C1 segment of cervical spinal cord (tissue), 14 donors: ENCODE measurements at regions not wholly inside any gene's neighbourhood (a gene's known extent, or its start where the extent isn't known, plus 50 kb on each side); places are given as distances from the start of the nearest gene placed in this dataset.

ENCODE experiments used
- DNase-seq, 14 donors: peaks; one replicate each; lab custom pipeline; 2025; lab: John Stamatoyannopoulos, UW

DNA sequence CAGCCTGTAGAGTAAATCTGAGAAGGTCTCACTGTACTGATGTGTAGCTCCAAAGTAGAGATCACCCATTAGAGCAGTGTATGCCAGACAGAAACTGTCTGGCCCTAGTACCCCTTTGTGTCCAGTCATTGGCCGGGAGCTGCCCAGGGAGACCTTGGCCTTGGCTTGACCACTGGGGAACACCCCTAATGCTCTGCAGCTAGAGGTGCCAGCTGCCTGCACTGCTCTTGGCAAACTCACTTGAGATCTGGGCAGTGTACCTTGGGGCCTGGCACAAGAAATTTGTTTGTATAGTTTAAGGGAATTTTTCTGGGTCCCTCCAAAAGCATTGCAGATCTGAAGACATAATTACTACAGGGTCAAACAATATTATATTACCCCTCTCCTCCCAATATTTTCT is 78.7 kb upstream of the MPHOSPH6 start:
- no peak for DNase-seq

DNA sequence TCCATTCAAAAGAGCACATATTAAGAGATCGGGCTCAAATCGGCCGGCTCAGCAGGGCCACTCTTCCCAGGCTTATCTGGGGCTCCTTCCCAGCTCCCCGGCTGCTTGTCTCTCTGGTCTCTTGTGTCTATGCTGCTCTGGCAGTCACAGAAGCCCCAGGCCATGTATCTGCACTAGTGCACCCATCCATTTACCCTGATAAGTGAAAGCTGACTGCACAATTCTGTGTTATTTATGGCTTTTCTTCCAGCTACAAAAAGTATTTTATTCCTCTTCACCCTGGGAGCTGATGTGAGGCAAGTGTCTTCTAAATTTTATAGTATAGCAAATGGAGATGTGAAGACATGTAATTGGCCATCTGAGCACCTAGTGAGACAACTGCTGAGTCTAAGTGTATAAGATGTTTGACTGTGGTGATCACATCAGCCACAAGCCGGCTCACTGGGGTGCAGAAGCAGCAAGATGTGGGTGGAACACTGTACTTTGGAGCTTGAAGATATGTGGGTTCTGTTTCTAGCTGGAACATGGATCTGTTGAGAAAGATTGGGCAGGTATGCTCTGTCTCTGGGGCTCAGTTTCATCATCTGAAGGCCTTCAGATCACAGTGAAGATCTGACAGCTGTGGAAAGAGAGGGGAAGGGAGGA is 78.1 kb upstream of the MPHOSPH6 start:
- DNase-seq, result no peak

DNA sequence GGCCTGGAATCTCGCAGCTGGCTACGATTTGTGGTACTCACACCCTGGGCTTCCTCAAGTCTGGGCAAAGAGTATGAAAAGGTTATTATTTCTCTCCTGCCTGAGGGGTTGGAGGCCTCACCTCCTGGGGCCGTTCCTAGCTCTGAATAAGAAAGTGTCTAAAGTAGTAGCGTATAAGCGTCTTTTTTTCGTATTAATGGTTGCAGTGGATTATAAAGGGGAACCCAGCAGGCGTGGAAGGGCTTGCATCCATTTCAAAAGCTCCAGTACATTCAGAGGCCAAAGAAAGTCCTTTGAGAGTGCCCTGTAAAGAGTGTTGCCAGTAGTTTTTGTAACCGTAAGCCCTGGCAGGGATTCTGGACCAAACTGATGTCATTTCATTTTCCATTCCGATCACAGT is 72.2 kb upstream of the MPHOSPH6 start:
- no peak for DNase-seq

DNA sequence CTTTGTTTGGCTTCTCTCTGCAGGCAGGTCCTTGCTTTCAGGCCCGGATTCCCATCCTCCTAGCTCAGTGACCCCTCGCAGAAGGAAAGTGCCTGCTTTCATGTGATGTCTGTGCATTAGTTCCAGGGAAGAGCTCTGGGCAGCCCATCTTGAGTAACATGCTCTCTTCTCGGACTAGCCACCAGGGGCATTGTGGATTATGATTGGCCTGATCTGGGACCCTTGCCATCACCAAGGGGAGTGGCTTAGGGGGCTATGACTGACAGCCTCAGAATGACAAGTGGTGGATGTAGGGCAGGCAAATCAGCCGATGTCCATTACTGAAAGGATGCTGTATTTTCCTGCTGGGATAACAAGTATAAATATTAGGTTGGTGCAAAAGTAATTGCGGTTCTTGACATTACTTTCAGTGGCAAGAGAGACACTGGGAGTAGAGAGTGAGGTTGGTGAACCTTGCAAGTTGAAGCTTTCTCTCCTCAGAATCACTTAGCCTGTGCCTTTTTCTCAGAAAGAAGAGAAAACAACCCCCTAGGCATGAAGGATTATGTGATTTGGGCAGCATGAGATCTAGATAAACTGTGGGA is 71.5 kb upstream of the MPHOSPH6 start:
- no peak for DNase-seq

DNA sequence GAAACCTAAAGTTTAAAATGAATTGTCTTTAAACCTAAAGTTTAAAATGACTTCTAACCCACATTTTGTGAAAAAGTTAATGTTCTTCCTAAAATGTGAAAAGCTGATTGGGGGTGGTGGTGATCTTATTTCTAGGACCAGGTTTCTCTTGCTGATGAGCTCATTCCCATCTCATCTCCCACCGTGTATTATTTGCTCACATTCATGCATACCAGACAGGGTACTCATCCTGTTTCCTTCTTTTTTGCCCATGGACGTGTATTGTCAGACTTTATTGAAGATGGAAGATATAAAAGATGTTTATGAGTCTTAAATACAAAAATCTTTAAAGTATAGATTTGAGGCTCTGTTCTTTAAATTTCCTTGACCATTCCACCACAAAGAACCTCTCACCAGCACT is 70.1 kb upstream of the MPHOSPH6 start:
- DNase-seq, result no peak

DNA sequence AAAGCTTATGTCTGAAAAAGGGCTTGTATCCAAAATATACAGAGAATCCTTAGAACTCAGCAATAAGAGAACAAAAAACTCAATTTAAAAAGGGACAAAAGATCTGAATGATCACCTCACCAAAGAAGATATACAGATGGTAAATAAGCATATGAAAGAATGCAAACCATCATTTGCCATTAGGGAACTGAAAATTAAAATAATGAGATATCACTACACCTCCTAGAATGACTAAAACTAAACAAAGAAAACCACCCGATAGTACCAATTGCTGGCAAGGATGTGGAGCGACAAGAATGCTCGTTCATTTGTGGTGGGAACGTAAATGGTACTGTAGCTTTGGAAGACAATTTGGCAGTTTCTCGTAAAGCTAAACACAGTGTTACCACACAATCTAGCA is 66.9 kb upstream of the MPHOSPH6 start:
- DNase-seq, result no peak

DNA sequence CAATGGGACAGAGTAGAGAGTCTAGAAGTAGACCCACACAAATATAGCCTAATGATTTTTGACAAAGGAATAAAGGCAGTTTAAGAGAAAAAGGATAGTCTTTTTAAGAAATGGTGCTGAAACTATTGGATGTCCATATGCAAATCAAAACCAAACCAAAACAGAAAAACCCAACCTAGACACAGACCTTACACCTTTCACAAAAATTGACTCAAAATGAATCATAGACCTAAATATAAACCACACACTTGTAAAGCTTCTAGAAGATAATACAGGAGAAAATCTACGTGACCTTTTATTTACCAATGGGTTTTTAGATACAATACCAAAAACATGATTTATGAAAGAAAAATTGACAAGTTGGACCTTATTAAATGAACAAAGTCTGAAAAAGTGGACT is 66.4 kb upstream of the MPHOSPH6 start:
- no peak for DNase-seq

DNA sequence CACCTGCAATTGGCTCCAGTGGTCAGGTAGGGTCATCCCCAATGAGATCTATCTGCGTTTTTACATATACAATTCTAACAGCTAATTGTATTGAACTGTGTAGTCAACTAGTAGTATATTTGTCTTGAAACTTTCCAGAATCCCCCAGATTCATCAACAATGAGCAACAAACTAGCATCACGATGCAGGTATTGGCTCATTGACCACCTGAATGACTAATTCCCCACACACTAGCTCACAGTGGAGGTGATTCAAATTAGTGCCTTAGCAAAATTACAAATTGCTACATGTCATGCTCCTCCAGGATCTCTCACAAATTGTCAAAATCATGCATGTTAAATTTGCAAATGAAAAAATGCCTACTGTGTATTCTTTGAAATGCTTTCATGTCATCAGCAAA is 62.8 kb upstream of the MPHOSPH6 start:
- DNase-seq, result no peak

DNA sequence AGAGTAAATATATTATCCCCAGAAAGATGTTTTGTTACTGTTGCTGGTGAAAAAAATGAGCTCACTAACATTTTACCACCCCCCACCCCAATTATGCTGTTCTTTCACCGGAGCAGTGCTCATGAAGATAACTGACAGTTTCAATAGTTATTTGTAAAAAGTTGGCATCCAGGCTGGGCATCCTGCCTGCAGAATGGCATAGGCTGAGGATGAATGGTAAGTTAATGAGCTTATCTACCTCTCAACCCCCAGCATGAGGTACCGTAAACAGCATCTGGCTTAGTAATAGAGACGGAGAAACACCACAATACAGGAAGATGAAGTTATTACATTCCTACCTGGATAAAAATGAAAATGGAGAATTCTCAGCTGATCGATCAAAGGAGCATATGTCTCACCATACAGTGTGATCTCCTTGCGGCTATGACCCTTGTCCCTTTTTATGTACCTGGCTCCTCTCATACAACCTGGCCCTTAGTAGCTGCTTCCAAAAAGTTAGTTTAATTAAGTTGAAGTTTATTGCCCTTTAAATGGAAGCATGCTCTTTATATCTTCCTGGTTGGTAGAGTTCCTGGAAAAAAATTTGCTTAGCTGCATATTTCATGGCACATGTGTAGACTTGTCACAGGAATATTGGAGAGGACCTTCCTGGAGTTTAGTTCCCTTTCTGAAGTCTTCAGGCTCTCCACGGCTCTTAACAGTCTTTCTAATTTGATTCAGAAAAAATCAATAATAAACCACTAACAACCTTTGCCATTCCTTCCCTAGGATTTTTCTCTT is 61.2 kb upstream of the MPHOSPH6 start:
- no peak for DNase-seq

DNA sequence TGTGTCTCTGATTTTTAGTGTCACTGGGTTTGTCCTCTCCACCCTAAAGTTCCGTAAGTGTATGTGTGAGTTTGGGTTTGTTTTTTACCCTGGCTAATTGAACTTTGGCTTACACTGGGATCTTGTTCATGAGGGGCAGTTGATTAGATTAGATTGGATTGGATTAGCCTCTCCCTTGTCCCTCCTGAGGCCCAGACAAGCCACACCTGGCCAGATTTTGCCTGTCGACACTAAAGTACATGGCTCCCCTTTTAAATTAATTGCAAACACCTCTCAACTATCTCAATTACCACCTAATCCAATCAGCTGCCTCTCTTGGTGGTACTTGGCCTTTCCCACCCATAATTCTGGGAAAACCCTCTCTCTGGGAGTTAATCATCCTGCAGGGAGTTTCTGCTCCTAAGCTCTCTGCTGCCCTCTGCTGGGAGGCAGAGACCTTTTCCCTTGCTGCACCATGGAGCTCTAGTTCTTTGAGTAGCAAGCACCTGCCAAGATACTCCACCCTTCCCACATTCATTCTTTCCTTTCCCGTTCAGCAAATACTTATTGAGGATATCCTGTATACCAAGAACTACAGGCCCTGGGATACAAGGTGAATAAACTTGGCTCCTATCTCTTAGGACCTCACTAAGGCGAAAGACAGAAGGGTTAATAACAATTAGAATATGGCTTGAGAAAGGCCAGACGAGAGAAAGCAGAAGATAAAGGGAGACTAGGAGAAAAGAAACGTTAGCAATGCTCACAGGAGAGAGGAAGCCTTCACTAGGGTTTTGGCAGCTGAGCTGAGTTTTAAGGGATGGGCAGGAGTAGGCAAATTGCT is 60.0 kb upstream of the MPHOSPH6 start:
- peak in 8 of 14 donors; percentile 3 to 51 (median 40) for DNase-seq

DNA sequence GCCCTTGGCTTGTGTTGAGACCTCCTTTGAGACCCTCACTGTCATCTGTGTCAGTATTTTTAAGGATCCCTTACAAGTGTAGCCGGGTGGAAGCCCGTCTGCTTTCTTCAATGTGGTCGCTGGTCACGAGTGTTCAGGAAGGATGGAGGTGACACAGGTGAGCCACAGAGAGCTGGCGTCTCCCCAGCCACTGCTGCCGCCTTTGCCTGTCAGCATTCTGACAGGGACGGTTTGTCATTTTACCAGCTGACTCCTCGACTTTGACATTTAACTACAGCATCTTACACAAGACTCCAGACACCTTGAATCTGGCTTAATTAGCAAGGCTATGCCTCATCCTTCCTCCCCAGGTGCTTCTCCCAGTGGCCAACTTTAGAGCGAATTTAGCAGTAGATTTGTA is 56.3 kb upstream of the MPHOSPH6 start:
- DNase-seq, result no peak

DNA sequence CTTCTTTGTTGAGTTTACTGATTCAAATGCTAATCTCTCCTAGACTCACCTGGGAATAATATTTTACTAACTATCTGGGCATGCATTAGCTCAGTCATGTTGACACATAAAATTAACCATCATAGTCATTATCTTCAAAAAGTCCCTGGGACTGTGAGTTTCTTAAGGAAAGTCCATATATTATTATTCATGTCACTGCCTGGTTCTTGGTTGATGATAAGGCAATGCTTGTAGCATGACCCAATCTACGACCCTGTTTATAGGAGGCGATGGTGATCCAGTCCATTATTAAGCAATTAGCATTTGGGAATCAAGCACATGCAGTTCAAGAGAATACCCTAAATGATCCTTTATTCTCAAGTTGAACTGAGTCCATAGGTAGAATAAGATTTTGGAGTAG is 54.8 kb upstream of the MPHOSPH6 start:
- DNase-seq, result no peak

DNA sequence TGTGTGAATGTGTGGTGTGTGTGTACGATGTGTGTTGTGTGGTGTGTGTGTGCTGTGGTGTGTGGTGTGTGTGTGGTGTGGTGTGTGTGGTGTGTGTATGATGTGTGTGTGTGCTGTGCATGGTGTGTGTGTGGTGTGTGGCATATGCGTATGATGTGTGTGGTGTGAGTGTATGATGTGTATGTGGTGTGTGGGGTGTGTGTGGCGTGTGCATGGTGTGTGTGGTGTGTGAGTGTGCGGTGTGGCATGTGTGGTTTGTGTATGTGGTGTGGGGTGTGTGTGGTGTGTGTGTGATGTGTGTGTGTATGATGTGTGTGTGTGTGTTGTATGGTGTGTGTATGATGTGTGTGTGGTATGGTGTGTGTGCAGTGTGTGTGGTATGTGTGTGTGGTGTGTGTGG is 50.5 kb upstream of the MPHOSPH6 start:
- DNase-seq, result no peak
